Fibroblast of upper back skin (primary cell): ENCODE measurements at regions not wholly inside any gene's neighbourhood (a gene's known extent, or its start where the extent isn't known, plus 50 kb on each side); places are given as distances from the start of the nearest gene placed in this dataset.

ENCODE experiments used
- DNase-seq: peaks from one replicate; pipeline ENCODE4 v3.0.0-alpha.2; 2013

- DNase-seq, result no peak
Measured at GRCh38 chr16:18050777-18051176, 285.8 kb downstream of the NPIPA8 start.

GRCh38 chr16:18050234-18050633, 286.3 kb downstream of the NPIPA8 start:
- DNase-seq, result no peak

GRCh38 chr16:18049547-18050133, 286.9 kb downstream of the NPIPA8 start:
- no peak for DNase-seq

- no peak for DNase-seq
Measured at GRCh38 chr16:18048853-18049546, 287.5 kb downstream of the NPIPA8 start.

GRCh38 chr16:18047761-18048160, 288.8 kb downstream of the NPIPA8 start:
- no peak for DNase-seq

- no peak for DNase-seq
Measured at GRCh38 chr16:18045356-18045755, 291.2 kb downstream of the NPIPA8 start.

- DNase-seq, result no peak
Measured at GRCh38 chr16:18041864-18042834, 294.4 kb downstream of the NPIPA8 start.

GRCh38 chr16:18039931-18040330, 296.6 kb downstream of the NPIPA8 start:
- no peak for DNase-seq

GRCh38 chr16:18037051-18037450, 299.5 kb downstream of the NPIPA8 start:
- no peak for DNase-seq

GRCh38 chr16:18024611-18025010, 311.9 kb downstream of the NPIPA8 start:
- no peak for DNase-seq

GRCh38 chr16:18018376-18018775, 318.2 kb downstream of the NPIPA8 start:
- DNase-seq, result no peak

- DNase-seq, result no peak
Measured at GRCh38 chr16:18013863-18014262, 322.7 kb downstream of the NPIPA8 start.

GRCh38 chr16:18008356-18008755, 328.2 kb downstream of the NPIPA8 start:
- DNase-seq, result no peak

GRCh38 chr16:18003033-18003432, 333.5 kb downstream of the NPIPA8 start:
- no peak for DNase-seq

- no peak for DNase-seq
Measured at GRCh38 chr16:17998996-17999395, 337.5 kb downstream of the NPIPA8 start.

GRCh38 chr16:17998550-17998949, 338.0 kb downstream of the NPIPA8 start:
- DNase-seq, result no peak

- no peak for DNase-seq
Measured at GRCh38 chr16:17994027-17994426, 342.5 kb downstream of the NPIPA8 start.

GRCh38 chr16:17992416-17992815, 344.1 kb downstream of the NPIPA8 start:
- no peak for DNase-seq

GRCh38 chr16:17989255-17989654, 347.3 kb downstream of the NPIPA8 start:
- DNase-seq, result no peak

- no peak for DNase-seq
Measured at GRCh38 chr16:17988839-17989238, 347.7 kb downstream of the NPIPA8 start.

- no peak for DNase-seq
Measured at GRCh38 chr16:17986991-17987390, 349.5 kb downstream of the NPIPA8 start.

GRCh38 chr16:17984810-17985209, 351.7 kb downstream of the NPIPA8 start:
- no peak for DNase-seq

GRCh38 chr16:17983847-17984639, 352.5 kb downstream of the NPIPA8 start:
- no peak for DNase-seq
